Colonic mucosa (tissue), 4 donors: ENCODE measurements at regions not wholly inside any gene's neighbourhood (a gene's known extent, or its start where the extent isn't known, plus 50 kb on each side); places are given as distances from the start of the nearest gene placed in this dataset.

Source experiments
- DNase-seq: peaks from one replicate; pipeline ENCODE4 v3.0.0-alpha.2; 2020
- H3K27ac ChIP-seq: fragments of 200-600 bp; one replicate; pipeline ENCODE4 v1.8.0; 2021
- H3K27me3 ChIP-seq: fragments of 200-600 bp; one replicate; pipeline ENCODE4 v1.8.0; 2021
- H3K36me3 ChIP-seq: fragments of 200-600 bp; one replicate; pipeline ENCODE4 v1.8.0; 2021
- H3K4me1 ChIP-seq: fragments of 200-600 bp; one replicate; pipeline ENCODE4 v1.8.0; 2021; ENCODE audit warnings: mild to moderate bottlenecking
- H3K4me3 ChIP-seq: fragments of 200-600 bp; one replicate; pipeline ENCODE4 v1.8.0; 2021
- H3K9ac ChIP-seq, 2 donors: one replicate each; pipeline ENCODE4 v1.7.0; 2013; ENCODE audit warnings: control low read depth in 2 of 2, low read depth in 2 of 2, low read length in 2 of 2
- H3K9me3 ChIP-seq: fragments of 200-600 bp; one replicate; pipeline ENCODE4 v1.8.0; 2021
- intact Hi-C: fragments of 100-400 bp; cut with DNase I; formaldehyde crosslinking; loops from one replicate; pipeline ENCODE4 v1.14.1; 2022
- TF ChIP-seq, protein P1 (sequence below): fragments of 200-600 bp; IDR thresholded peaks from one replicate; pipeline ENCODE4 v1.8.0; 2022; ENCODE audit warnings: antibody characterized with exemption, mild to moderate bottlenecking
- donor health status: healthy.
- donor health status: DM: no; HTN: no; CAD: no.
- donor health status: DM: no; HTN: no; CAD: no.

DNA sequence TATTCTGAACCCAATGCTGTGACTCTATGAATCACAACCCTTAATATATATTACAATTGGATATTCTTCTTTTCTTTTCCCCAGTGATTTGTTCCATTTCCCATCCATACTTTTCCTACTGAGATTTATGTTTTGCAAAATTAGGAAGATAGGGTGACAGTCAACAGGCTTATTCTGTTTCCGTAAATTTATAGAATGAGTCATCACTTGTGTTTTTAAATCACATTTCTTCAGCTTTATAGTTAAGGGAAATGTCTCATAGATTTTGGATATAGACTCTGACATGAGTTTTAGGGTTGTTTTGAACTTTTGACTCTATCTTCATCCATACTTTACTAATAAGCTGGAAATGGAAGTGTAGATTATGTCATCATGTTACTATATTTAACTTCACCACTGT is 661.6 kb upstream of the FBXO33 start:
- no peak overlapping the region for H3K4me3 ChIP-seq

DNA sequence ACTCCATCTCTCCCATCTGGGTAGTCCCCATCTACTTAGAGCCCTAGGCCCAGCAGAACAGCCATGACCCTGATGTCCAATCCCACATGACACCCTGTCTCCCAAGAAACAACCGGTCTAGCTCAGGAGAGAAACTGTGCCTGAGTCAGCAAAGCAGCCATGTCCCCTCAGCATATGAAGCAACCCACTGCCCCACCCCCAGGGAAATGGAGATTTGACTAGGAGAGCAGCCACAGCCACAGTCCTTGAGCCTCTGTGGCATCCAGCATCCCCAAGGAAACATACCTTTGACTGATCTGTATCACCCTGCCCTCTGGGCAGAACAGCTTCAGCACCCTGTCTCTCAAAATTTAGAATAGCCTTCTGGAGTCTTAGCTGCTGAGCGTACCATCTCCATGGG is 641.9 kb upstream of the FBXO33 start:
- TF ChIP-seq, protein P1, sequence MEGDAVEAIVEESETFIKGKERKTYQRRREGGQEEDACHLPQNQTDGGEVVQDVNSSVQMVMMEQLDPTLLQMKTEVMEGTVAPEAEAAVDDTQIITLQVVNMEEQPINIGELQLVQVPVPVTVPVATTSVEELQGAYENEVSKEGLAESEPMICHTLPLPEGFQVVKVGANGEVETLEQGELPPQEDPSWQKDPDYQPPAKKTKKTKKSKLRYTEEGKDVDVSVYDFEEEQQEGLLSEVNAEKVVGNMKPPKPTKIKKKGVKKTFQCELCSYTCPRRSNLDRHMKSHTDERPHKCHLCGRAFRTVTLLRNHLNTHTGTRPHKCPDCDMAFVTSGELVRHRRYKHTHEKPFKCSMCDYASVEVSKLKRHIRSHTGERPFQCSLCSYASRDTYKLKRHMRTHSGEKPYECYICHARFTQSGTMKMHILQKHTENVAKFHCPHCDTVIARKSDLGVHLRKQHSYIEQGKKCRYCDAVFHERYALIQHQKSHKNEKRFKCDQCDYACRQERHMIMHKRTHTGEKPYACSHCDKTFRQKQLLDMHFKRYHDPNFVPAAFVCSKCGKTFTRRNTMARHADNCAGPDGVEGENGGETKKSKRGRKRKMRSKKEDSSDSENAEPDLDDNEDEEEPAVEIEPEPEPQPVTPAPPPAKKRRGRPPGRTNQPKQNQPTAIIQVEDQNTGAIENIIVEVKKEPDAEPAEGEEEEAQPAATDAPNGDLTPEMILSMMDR = no peak
- Histone ChIP-seq H3K4me1 (no peaks in the 10 kb centered on the region), H3K27me3 (no peaks in the 10 kb centered on the region), H3K9ac (no peak overlapping the region), H3K9me3 (no peaks in the 10 kb centered on the region), H3K27ac (no peak overlapping the region), H3K4me3 (no peak overlapping the region), H3K36me3 (no peaks in the 10 kb centered on the region)
- no peak for DNase-seq
- intact Hi-C loops = no loop called here

More for the DNA sequence above, 661.6 kb upstream of the FBXO33 start:
- TF ChIP-seq, protein P1 = no peak
- Histone ChIP-seq H3K9me3 (no peaks in the 10 kb centered on the region), H3K27me3 (no peaks in the 10 kb centered on the region), H3K9ac (no peak overlapping the region), H3K27ac (no peak overlapping the region), H3K4me1 (no peaks in the 10 kb centered on the region), H3K36me3 (no peaks in the 10 kb centered on the region)
- DNase-seq = no peak
- intact Hi-C loops = no loop called here

- no peak overlapping the region for H3K4me3 ChIP-seq
- H3K27ac ChIP-seq = no peak overlapping the region
- TF ChIP-seq, protein P1 = no peak
- no peaks in the 10 kb centered on the region for H3K4me1 ChIP-seq
- H3K9me3 ChIP-seq = no peaks in the 10 kb centered on the region
- H3K27me3 ChIP-seq = no peaks in the 10 kb centered on the region
- no peak overlapping the region for H3K9ac ChIP-seq
- intact Hi-C loops = no loop called here
- no peaks in the 10 kb centered on the region for H3K36me3 ChIP-seq
- DNase-seq = no peak
Measured at GRCh38 chr14:40072175-40072574, 639.9 kb upstream of the FBXO33 start.

DNA sequence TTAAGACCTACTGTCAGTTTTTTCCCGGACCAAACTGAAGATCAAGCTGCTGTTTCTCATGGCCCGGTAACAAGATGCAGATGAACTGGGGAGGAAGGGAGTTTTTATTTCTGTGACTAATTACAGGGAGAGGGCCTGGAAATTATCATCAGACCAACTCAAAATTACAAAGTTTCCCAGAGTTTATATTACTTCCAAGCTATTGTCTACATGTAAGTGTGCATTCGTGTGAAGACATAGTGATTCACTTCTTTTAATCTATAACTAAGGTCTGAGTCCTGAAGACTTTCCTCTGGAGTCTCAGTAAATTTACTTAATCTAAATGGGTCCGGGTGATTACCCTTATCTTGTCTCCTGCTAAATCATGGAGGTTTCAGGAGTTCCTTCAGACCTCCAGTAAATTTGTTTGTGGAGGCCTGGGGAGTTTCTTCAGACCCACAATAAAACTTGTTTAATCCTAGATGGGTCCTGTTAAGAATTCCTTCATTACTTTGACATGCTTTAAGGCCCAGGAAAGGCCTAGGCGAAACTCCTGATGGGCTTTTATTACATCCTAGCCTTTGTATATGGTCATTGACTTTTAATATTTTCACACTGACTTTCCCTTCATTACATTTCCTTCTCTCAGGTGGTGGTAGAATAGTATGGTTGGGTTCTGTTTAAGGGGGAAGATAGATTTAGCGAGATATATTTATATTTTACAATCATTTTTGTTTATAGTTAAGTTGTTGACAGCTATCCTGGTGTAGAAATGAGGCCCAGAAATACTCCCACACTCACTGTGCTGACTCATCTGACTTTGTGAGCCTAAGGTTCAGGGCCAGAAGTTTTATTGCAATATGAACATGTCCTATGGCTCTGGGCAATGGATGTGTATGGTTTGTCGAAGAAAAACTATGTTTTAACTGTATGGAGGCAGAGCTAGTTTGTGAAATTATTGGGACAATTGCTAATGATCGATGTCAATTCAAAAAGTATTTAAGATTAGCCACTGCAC is 627.0 kb upstream of the FBXO33 start:
- H3K36me3 ChIP-seq = no peaks in the 10 kb centered on the region
- intact Hi-C loops = no loop called here
- H3K4me1 ChIP-seq = no peaks in the 10 kb centered on the region
- TF ChIP-seq, protein P1 = no peak
- DNase-seq = no peak
- H3K9ac ChIP-seq = no peak overlapping the region
- no peaks in the 10 kb centered on the region for H3K27me3 ChIP-seq
- H3K27ac ChIP-seq = peak overlapping the region; percentile 43
- H3K4me3 ChIP-seq = no peak overlapping the region
- no peaks in the 10 kb centered on the region for H3K9me3 ChIP-seq

DNA sequence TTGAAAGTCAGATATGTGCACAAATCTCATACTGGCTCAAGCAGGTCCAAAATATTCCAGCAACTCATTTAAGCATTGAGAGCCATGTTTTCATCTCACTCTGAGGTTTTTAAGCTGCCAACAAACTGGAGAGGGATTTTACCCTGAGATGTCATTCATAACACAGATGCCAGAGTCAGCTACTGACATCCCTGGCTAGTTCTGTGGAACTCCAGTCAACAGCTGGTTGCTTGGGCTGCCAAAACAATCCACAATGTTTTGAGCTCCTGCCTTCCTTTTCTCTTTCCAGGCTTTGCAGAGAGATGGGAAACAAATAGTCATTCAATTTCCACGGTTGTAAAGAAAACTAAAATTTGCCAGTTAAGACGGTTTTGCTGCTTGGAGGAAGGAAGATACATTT is 621.2 kb upstream of the FBXO33 start:
- no peak overlapping the region for H3K27ac ChIP-seq

More for the DNA sequence above, 621.2 kb upstream of the FBXO33 start:
- Histone ChIP-seq H3K27me3 (no peaks in the 10 kb centered on the region), H3K9me3 (no peaks in the 10 kb centered on the region), H3K9ac (no peak overlapping the region), H3K4me3 (no peak overlapping the region), H3K4me1 (no peaks in the 10 kb centered on the region), H3K36me3 (no peaks in the 10 kb centered on the region)
- intact Hi-C loops = no loop called here
- TF ChIP-seq, protein P1 = no peak
- DNase-seq = no peak
